IPS-20b (cell line): ENCODE measurements at regions not wholly inside any gene's neighbourhood (a gene's known extent, or its start where the extent isn't known, plus 50 kb on each side); places are given as distances from the start of the nearest gene placed in this dataset.
"Not testable (repeated sequence)": the region's sequence is repeated elsewhere in the genome, so short reads cannot be mapped to it uniquely, and the experiment has no call there.

Experiments used
- H3K27ac ChIP-seq: one replicate; pipeline ENCODE4 v1.5.1; 2013; ENCODE audit warnings: low read length
- H3K27me3 ChIP-seq: 2 replicates; pipeline ENCODE4 v1.6.1; 2013; ENCODE audit warnings: mild to moderate bottlenecking, low read length, inconsistent platforms; ENCODE audit not compliant: insufficient read depth
- H3K36me3 ChIP-seq: 2 replicates; pipeline ENCODE4 v1.6.1; 2013; ENCODE audit warnings: low read depth, mild to moderate bottlenecking, inconsistent platforms, low read length, moderate library complexity; ENCODE audit not compliant: insufficient read depth
- H3K4me1 ChIP-seq: 2 replicates; pipeline ENCODE4 v1.6.1; 2013; ENCODE audit warnings: mild to moderate bottlenecking, control low read depth, inconsistent platforms, low read length, moderate library complexity; ENCODE audit not compliant: insufficient read depth
- H3K4me3 ChIP-seq: 2 replicates; pipeline ENCODE4 v1.5.1; 2013; ENCODE audit warnings: mild to moderate bottlenecking, low read length, inconsistent platforms
- H3K9ac ChIP-seq: 2 replicates; pipeline ENCODE4 v1.6.1; 2013; ENCODE audit warnings: low read depth, mild to moderate bottlenecking, inconsistent platforms, low read length, moderate library complexity
- H3K9me3 ChIP-seq: 2 replicates; pipeline ENCODE4 v1.6.1; 2013; ENCODE audit warnings: mild to moderate bottlenecking, low read depth, low read length, inconsistent platforms; ENCODE audit not compliant: insufficient read depth

GRCh38 chrX:121851033-121851432 is 803.6 kb downstream of the GLUD2 start:
- Histone ChIP-seq H3K4me3 (no peak overlapping the region), H3K9ac (no peak overlapping the region), H3K9me3 (no peaks in the 10 kb centered on the region), H3K36me3 (no peaks in the 10 kb centered on the region), H3K27me3 (no peaks in the 10 kb centered on the region), H3K27ac (no peak overlapping the region), H3K4me1 (no peaks in the 10 kb centered on the region)

DNA sequence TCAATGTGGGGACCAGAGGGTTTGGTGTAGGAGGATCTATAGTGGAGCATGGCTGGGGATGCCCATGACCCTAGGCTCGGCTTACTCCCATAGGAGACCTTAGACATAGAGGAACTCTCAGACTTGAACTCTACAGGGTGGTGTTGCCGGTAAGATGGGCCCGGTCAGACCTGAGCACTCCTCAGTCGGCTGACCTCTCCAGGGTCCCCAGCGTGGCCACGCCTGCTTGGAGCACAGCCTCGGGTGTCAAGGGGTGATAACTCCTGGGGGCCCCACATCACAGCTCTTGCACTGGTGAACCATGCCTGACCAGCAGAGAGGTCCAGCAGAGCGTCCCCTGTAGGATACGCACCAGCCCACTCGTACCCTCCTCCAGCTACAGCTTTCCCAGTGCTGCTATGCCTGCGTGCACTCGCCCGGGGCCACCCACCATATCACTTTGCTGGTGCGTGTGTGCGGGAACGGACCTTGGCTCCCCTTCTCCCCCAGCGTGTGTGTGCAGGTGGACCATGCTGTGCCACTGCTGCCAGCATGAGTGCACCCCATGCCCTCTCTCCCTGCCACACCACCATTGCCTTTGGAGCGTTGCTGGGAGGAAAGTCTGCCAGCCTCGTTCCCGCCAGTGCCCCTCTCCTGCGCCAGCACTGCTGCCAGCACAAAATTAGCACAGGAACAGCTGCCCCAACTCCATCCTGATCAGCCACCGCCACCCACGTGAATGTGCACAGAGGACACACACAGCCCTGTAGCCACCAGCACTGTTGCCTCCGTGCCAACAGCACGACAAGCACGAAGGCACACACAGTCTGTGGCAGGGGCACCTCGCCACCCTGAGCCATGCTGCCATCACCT is 806.6 kb downstream of the GLUD2 start:
- no peaks in the 10 kb centered on the region for H3K27me3 ChIP-seq
- H3K9ac ChIP-seq: no peak overlapping the region
- no peaks in the 10 kb centered on the region for H3K36me3 ChIP-seq
- no peaks in the 10 kb centered on the region for H3K4me1 ChIP-seq
- H3K27ac ChIP-seq: no peak overlapping the region
- H3K9me3 ChIP-seq: no peaks in the 10 kb centered on the region
- H3K4me3 ChIP-seq: no peak overlapping the region

- H3K27ac ChIP-seq: no peak overlapping the region
- no peaks in the 10 kb centered on the region for H3K36me3 ChIP-seq
- H3K4me3 ChIP-seq: no peak overlapping the region
- no peaks in the 10 kb centered on the region for H3K9me3 ChIP-seq
- no peaks in the 10 kb centered on the region for H3K4me1 ChIP-seq
- H3K27me3 ChIP-seq: no peaks in the 10 kb centered on the region
- H3K9ac ChIP-seq: no peak overlapping the region
Observed at GRCh38 chrX:121854614-121854911, 807.2 kb downstream of the GLUD2 start.

GRCh38 chrX:121858867-121859647 is 811.6 kb downstream of the GLUD2 start:
- no peaks in the 10 kb centered on the region for H3K27me3 ChIP-seq
- no peak overlapping the region for H3K9ac ChIP-seq
- no peak overlapping the region for H3K27ac ChIP-seq
- H3K9me3 ChIP-seq: no peaks in the 10 kb centered on the region
- H3K4me1 ChIP-seq: no peaks in the 10 kb centered on the region
- H3K4me3 ChIP-seq: no peak overlapping the region
- H3K36me3 ChIP-seq: no peaks in the 10 kb centered on the region

DNA sequence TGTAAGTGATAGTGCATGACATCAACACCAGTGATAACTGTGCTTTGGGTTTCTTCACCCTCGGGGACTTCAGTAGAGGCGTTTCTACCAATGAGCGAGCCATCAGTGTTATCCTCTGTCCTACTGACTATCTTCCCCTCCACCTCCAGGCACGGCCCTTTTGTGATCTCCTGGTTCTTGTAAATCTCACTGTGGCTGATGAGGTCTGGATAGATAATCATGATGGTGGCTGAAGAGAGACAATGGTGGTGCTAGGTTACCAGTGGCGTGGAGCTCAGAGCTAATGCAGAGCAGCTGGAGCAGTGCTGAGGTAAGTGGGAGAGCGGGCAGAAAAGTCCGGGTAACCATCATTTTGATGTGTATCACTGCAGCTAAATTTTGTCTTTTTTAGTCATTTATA is 816.6 kb downstream of the GLUD2 start:
- Histone ChIP-seq H3K36me3 (no peaks in the 10 kb centered on the region), H3K4me1 (no peaks in the 10 kb centered on the region), H3K9ac (no peak overlapping the region), H3K27me3 (no peaks in the 10 kb centered on the region), H3K9me3 (no peaks in the 10 kb centered on the region), H3K27ac (no peak overlapping the region), H3K4me3 (no peak overlapping the region)

DNA sequence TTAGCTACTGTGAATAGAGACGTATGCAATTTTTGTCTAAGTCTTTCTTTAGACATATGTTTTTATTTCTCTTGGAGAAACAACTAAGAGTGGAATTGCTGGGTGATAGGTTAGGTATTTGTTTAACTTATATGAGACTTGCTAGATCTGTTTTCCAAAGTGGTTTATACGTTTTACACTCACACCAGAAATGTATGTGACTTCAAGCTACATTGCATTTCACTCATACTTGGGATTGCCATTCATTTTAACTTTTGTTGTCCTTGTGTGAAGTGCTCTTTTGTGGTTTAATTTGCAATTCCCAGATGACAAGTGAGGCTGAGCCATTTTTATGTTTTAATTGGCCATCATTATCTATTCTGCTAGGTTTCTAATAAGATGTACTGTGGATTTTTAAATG is 817.2 kb downstream of the GLUD2 start:
- Histone ChIP-seq H3K27ac (no peak overlapping the region), H3K9me3 (no peaks in the 10 kb centered on the region), H3K36me3 (no peaks in the 10 kb centered on the region), H3K9ac (no peak overlapping the region), H3K4me3 (no peak overlapping the region), H3K4me1 (no peaks in the 10 kb centered on the region), H3K27me3 (no peaks in the 10 kb centered on the region)

DNA sequence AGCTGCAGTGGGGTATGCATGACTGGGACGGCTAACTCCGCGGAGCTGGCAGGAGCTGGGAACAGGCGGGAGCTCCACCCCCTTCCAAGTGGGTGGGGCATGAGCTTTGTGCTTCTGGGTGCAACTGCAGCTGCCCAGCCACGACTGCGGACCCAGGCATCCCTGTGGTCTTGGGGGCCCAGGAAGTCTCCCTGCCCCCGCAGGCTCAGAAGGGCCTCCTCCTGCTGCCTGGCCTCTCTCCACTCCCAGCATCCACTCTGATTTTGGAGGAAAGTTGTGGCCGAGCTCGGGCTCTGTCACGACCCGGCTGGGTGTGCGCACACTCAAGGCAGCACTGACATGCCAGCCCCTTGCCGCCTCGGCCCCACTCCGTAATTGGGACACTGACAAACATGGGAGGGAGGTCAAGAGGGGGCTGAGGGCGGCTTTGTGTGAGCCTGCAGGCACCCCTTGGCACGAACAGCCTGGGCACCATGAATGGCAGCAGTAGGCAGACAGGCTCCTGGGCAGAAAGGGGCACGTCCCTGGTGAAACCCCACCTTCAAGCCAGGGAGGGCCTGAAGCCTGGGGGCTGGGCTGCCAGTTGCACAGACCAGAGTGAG is 822.6 kb downstream of the GLUD2 start:
- no peak overlapping the region for H3K9ac ChIP-seq
- no peaks in the 10 kb centered on the region for H3K4me1 ChIP-seq
- no peaks in the 10 kb centered on the region for H3K27me3 ChIP-seq
- no peaks in the 10 kb centered on the region for H3K36me3 ChIP-seq
- no peaks in the 10 kb centered on the region for H3K9me3 ChIP-seq
- no peak overlapping the region for H3K4me3 ChIP-seq
- H3K27ac ChIP-seq: no peak overlapping the region

DNA sequence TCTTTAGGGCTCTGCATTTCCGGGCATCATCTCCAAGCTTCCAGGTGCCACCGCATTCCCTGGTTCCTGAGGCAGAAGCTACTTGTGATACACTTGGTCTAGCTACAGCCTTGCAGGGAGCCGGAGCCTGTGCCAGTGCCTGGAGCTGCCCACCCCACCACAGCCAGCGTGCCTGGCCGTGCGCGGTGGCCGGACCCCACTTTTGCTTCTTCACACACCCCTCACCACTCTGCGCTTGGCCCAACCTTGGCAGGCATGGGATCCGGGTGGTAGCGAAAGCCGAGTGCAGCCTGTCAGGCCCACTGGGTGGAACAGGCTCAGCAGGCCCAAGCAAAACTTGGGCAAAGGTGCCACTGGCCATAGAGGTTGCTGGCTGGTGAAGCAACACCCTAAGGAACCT is 823.7 kb downstream of the GLUD2 start:
- no peak overlapping the region for H3K27ac ChIP-seq
- H3K36me3 ChIP-seq: no peaks in the 10 kb centered on the region
- H3K4me3 ChIP-seq: no peak overlapping the region
- H3K27me3 ChIP-seq: no peaks in the 10 kb centered on the region
- H3K4me1 ChIP-seq: no peaks in the 10 kb centered on the region
- H3K9me3 ChIP-seq: no peaks in the 10 kb centered on the region
- H3K9ac ChIP-seq: no peak overlapping the region

DNA sequence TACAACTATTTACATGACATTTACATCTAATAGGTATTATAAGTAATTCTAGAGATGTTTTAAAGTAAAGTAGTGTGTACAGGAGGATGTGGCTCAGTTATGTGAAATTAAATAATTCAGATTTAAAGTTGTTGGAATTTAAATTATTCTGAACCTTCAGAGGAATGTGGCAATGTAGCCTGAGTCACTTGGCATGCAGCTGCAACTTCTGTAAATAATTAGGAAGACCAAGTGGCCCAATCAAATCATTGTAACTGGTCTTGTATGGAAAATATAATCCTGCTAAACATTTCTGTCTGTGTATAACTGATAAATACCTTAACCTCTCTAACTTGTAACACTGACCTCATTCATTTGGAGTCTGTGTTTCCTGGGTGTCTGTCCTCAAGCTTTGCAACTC is 828.9 kb downstream of the GLUD2 start:
- Histone ChIP-seq H3K36me3 (no peaks in the 10 kb centered on the region), H3K4me3 (no peak overlapping the region), H3K27me3 (no peaks in the 10 kb centered on the region), H3K4me1 (no peaks in the 10 kb centered on the region), H3K9me3 (no peaks in the 10 kb centered on the region), H3K27ac (no peak overlapping the region), H3K9ac (no peak overlapping the region)

DNA sequence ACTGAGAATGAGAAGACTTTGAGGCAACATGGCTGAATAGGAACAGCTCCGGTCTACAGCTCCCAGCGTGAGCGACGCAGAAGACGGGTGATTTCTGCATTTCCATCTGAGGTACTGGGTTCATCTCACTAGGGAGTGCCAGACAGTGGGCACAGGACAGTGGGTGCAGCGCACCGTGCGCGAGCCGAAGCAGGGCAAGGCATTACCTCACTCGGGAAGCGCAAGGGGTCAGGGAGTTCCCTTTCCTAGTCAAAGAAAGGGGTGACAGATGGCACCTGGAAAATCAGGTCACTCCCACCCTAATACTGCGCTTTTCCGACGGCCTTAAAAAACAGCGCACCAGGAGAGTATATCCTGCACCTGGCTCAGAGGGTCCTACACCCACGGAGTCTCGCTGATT is 829.9 kb downstream of the GLUD2 start:
- H3K9me3 ChIP-seq, H3K4me3 ChIP-seq, H3K27me3 ChIP-seq, H3K4me1 ChIP-seq, H3K36me3 ChIP-seq, H3K27ac ChIP-seq, H3K9ac ChIP-seq: not testable (repeated sequence)

- Histone ChIP-seq H3K36me3 (no peaks in the 10 kb centered on the region), H3K9ac (no peak overlapping the region), H3K9me3 (no peaks in the 10 kb centered on the region), H3K4me1 (no peaks in the 10 kb centered on the region), H3K27ac (no peak overlapping the region), H3K4me3 (no peak overlapping the region), H3K27me3 (no peaks in the 10 kb centered on the region)
Observed at GRCh38 chrX:121886557-121886956, 839.1 kb downstream of the GLUD2 start.

DNA sequence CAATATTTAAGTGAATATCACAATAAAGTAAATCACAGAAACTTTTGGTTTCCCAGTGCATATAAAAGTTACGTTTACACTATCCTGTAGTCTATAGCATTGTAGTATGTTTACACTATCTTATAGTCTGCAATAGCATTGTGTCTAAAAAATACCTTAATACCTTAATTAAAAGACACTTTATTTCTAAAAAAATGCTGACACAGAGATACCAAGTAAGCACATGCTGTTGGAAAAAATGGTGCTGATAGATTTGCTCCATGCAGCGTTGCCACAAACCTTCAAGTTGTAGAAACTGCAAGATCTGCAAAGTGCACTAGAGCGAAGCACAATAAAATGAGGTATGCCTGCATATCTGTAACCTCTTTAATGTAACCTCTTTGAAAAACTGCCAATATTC is 847.3 kb downstream of the GLUD2 start:
- H3K36me3 ChIP-seq: no peaks in the 10 kb centered on the region
- no peak overlapping the region for H3K4me3 ChIP-seq
- no peaks in the 10 kb centered on the region for H3K9me3 ChIP-seq
- no peak overlapping the region for H3K27ac ChIP-seq
- no peak overlapping the region for H3K9ac ChIP-seq
- no peaks in the 10 kb centered on the region for H3K4me1 ChIP-seq
- H3K27me3 ChIP-seq: no peaks in the 10 kb centered on the region
